Uterus (tissue), 2 donors: ENCODE measurements at regions not wholly inside any gene's neighbourhood (a gene's known extent, or its start where the extent isn't known, plus 50 kb on each side); places are given as distances from the start of the nearest gene placed in this dataset.

Source experiments
- CTCF ChIP-seq, 4 experiments: fragments of 200-600 bp in 2 of 4; fragments of 450-650 bp in 2 of 4; sonication (generic) in 2 of 4; IDR thresholded peaks; one replicate each; pipeline ENCODE4 v1.5.1; 2016 to 2019; ENCODE audit warnings: antibody characterized with exemption in 4 of 4, mild to moderate bottlenecking in 2 of 4, moderate library complexity in 1 of 4
- POLR2A ChIP-seq, 2 donors: fragments of 450-650 bp; IDR thresholded peaks; one replicate each; pipeline ENCODE4 v1.6.1; 2016; ENCODE audit warnings: antibody characterized with exemption in 2 of 2, mild to moderate bottlenecking in 1 of 2, moderate library complexity in 1 of 2

- TF ChIP-seq CTCF (IDR thresholded peaks at IDR 0.05) (no peak), POLR2A (IDR thresholded peaks at IDR 0.05) (no peak)
Measured at GRCh38 chr20:19937218-19937617, 79.9 kb upstream of the NAA20 start.
